Adrenal gland (tissue), 5 donors: ENCODE measurements at regions not wholly inside any gene's neighbourhood (a gene's known extent, or its start where the extent isn't known, plus 50 kb on each side); places are given as distances from the start of the nearest gene placed in this dataset.

Experiments used
- POLR2A ChIP-seq, 2 donors: fragments of 450-650 bp; IDR thresholded peaks; one replicate each; pipeline ENCODE4 v1.6.1; 2017; ENCODE audit warnings: antibody characterized with exemption in 2 of 2, mild to moderate bottlenecking in 2 of 2, moderate library complexity in 1 of 2
- TF ChIP-seq, protein P1 (sequence below), 6 experiments: fragments of 450-650 bp in 4 of 6; fragments of 200-600 bp in 2 of 6; sonication (generic) in 1 of 6; IDR thresholded peaks; 1 replicate in 5 of 6; 2 replicates in 1 of 6; pipeline versions ENCODE4 v1.5.1 to v1.8.0; 2016 to 2021; ENCODE audit warnings: antibody characterized with exemption in 6 of 6, mild to moderate bottlenecking in 2 of 6, moderate library complexity in 1 of 6
- donor health status: DM: no; HTN: no; CAD: no.

DNA sequence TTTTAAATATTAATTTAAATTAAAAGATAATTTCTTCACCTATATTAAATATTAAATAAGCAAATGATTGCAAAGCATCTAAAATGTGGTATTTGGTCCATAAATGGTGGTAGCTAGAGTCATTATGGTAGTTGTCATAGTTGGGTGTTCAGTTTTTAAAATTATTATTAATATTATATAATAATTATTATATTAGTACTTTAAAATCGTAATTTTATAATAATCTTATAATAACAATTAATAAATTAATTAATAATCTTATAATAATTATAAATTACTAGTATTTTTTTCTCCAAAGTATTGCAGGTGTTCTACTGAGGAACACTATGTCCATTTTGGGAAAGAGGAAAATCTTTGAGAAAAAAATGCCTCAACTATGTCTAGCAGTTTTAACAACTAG, 835.5 kb upstream of the GCFC2 start:
- no peak for TF ChIP-seq POLR2A (IDR thresholded peaks at IDR 0.05)
- TF ChIP-seq, protein P1, sequence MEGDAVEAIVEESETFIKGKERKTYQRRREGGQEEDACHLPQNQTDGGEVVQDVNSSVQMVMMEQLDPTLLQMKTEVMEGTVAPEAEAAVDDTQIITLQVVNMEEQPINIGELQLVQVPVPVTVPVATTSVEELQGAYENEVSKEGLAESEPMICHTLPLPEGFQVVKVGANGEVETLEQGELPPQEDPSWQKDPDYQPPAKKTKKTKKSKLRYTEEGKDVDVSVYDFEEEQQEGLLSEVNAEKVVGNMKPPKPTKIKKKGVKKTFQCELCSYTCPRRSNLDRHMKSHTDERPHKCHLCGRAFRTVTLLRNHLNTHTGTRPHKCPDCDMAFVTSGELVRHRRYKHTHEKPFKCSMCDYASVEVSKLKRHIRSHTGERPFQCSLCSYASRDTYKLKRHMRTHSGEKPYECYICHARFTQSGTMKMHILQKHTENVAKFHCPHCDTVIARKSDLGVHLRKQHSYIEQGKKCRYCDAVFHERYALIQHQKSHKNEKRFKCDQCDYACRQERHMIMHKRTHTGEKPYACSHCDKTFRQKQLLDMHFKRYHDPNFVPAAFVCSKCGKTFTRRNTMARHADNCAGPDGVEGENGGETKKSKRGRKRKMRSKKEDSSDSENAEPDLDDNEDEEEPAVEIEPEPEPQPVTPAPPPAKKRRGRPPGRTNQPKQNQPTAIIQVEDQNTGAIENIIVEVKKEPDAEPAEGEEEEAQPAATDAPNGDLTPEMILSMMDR (IDR thresholded peaks at IDR 0.05) = no peak
